GM12878 (cell line): ENCODE measurements at regions not wholly inside any gene's neighbourhood (a gene's known extent, or its start where the extent isn't known, plus 50 kb on each side); places are given as distances from the start of the nearest gene placed in this dataset.

ENCODE experiments used
- ATF7 ChIP-seq: fragments of 450-650 bp; IDR thresholded peaks from 2 replicates; pipeline ENCODE4 v1.6.1; 2016; ENCODE audit warnings: low read depth, mild to moderate bottlenecking
- BCL11A ChIP-seq: IDR thresholded peaks from 2 replicates; pipeline ENCODE4 v1.6.1; 2011; ENCODE audit warnings: low read depth, low read length
- BHLHE40 ChIP-seq, 2 experiments: fragments of 450-650 bp in 1 of 2; IDR thresholded peaks; 2 replicates each; pipeline ENCODE4 v1.6.1; 2011 to 2017; ENCODE audit warnings: low read depth in 2 of 2, borderline replicate concordance in 1 of 2, improper control_type of control experiment in 1 of 2, low read length in 1 of 2, mild to moderate bottlenecking in 1 of 2
- CTCF ChIP-seq, 3 experiments: IDR thresholded peaks in 2 of 3; conservative IDR thresholded peaks in 1 of 3; 2 replicates each; pipeline ENCODE4 v1.5.1; 2011; ENCODE audit warnings: low read depth in 3 of 3, low read length in 3 of 3, mild to moderate bottlenecking in 3 of 3, control low read depth in 2 of 3, moderate library complexity in 2 of 3, inconsistent platforms in 1 of 3, mixed read lengths in 1 of 3; ENCODE audit not compliant: control insufficient read depth in 2 of 3, insufficient read depth in 1 of 3; ENCODE audit errors: extremely low read depth in 1 of 3
- EP300 ChIP-seq, 2 experiments: fragments of 150-350 bp in 1 of 2; IDR thresholded peaks; 2 replicates each; pipeline ENCODE4 v1.6.1; 2011 to 2012; ENCODE audit warnings: low read depth in 2 of 2, low read length in 2 of 2, borderline replicate concordance in 1 of 2, improper control_type of control experiment in 1 of 2, inconsistent platforms in 1 of 2; ENCODE audit not compliant: control insufficient read depth in 1 of 2
- FOXM1 ChIP-seq: IDR thresholded peaks from 2 replicates; pipeline ENCODE4 v1.6.1; 2012; ENCODE audit warnings: low read depth, mild to moderate bottlenecking, inconsistent platforms, low read length, moderate library complexity
- IKZF1 ChIP-seq: fragments of 450-650 bp; conservative IDR thresholded peaks from 2 replicates; pipeline ENCODE4 v1.6.1; 2017; ENCODE audit warnings: antibody characterized with exemption, mild to moderate bottlenecking
- JUNB ChIP-seq: IDR thresholded peaks from 2 replicates; pipeline ENCODE4 v1.6.1; 2016; ENCODE audit warnings: antibody characterized with exemption, mild to moderate bottlenecking
- JUND ChIP-seq: IDR thresholded peaks from 2 replicates; pipeline ENCODE4 v1.6.1; 2012; ENCODE audit warnings: low read depth, mild to moderate bottlenecking, low read length, improper control_type of control experiment, moderate library complexity
- MEF2B ChIP-seq: fragments of 450-650 bp; IDR thresholded peaks from 2 replicates; pipeline ENCODE4 v1.6.1; 2018; ENCODE audit warnings: mild to moderate bottlenecking, moderate library complexity; ENCODE audit not compliant: partially characterized antibody, poor library complexity, severe bottlenecking
- MTA2 ChIP-seq: fragments of 450-650 bp; IDR thresholded peaks from 2 replicates; pipeline ENCODE4 v1.6.1; 2016; ENCODE audit warnings: low read depth, mild to moderate bottlenecking, moderate library complexity
- RUNX3 ChIP-seq: IDR thresholded peaks from 2 replicates; pipeline ENCODE4 v1.6.1; 2012; ENCODE audit warnings: low read length, inconsistent platforms
- SIX5 ChIP-seq: IDR thresholded peaks from 2 replicates; pipeline ENCODE4 v1.6.1; 2011; ENCODE audit warnings: mild to moderate bottlenecking, low read depth, low read length, moderate library complexity; ENCODE audit not compliant: severe bottlenecking
- STAT1 ChIP-seq: fragments of 450-650 bp; conservative IDR thresholded peaks from 2 replicates; pipeline ENCODE4 v1.6.1; 2014; ENCODE audit warnings: antibody characterized with exemption, mild to moderate bottlenecking
- ZZZ3 ChIP-seq: IDR thresholded peaks from 2 replicates; pipeline ENCODE4 v1.6.1; 2011; ENCODE audit warnings: low read depth; ENCODE audit not compliant: control insufficient read depth, insufficient read length

DNA sequence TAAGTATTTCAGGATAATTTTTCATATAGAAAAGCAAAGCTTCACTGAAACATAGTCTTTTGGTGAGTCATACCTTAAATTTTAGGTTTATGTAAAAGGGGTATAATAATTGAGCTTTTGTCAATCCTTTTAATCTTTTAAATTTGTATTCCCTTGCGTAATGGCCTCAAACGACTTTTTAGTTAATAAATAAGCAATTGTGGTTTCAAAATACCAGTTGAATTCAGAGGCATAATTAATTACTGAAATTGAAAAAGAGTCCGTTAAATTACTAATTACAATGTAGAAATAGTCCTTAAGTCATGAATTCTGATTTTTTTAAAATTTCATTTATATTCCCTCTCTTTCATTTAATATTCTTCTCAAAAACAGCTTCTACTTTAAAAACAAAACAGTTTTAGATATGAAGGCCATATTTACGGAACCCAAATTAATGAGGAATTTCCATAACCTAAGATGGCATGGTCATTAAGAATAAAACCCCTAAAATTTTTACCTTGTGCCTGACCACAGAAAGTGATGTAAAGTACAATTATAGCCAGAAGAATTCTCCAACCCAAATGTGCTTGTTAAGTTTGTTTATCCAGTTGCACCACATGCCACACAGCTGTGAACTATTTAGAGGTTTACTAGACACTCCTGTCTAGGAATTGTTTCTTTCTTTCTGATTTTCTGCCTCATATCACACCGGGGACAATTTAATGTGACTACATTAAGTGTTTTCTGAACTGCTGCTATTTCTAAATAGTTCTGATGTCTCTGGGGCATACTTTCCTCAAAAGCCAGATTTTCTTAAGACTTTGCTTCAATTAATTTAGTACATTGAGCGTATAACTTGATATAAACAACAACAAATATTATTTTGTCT lies 60.7 kb upstream of the ITGA4 start (continued):
- TF ChIP-seq ATF7 (peak; percentile 79), MTA2 (peak; percentile 99), RUNX3 (peak; percentile 26; the same call in 1 of the 2 replicates), FOXM1 (no peak), JUND (no peak), EP300 (IDR thresholded peaks at IDR 0.05; ENCODE audit: borderline replicate concordance in 1 of 2, control insufficient read depth in 1 of 2, low read depth in 2 of 2, low read length in 2 of 2) (peak in 1 of 2 experiments; percentile 29; a peak in 1 of 4 replicates), BHLHE40 (IDR thresholded peaks at IDR 0.05; ENCODE audit: borderline replicate concordance in 1 of 2, low read depth in 2 of 2, low read length in 1 of 2) (peak in 1 of 2 experiments; percentile 20; a peak in 1 of 4 replicates), SIX5 (no peak), STAT1 (no peak), IKZF1 (peak; percentile 31; the same call in 1 of the 2 replicates), MEF2B (peak; percentile 82), JUNB (no peak), BCL11A (peak; percentile 15; the same call in 1 of the 2 replicates), CTCF (IDR thresholded peaks at IDR 0.05 in 2 of 3, conservative IDR thresholded peaks at IDR 0.05 in 1 of 3; ENCODE audit: control insufficient read depth in 2 of 3, extremely low read depth in 1 of 3, insufficient read depth in 1 of 3, low read depth in 3 of 3, low read length in 3 of 3) (no peak), ZZZ3 (no peak)
- TF ChIP-seq, all 136 proteins: peak for 14
